ENCODE measurements at regions not wholly inside any gene's neighbourhood (a gene's known extent, or its start where the extent isn't known, plus 50 kb on each side); places are given as distances from the start of the nearest gene placed in this dataset.

DNA sequence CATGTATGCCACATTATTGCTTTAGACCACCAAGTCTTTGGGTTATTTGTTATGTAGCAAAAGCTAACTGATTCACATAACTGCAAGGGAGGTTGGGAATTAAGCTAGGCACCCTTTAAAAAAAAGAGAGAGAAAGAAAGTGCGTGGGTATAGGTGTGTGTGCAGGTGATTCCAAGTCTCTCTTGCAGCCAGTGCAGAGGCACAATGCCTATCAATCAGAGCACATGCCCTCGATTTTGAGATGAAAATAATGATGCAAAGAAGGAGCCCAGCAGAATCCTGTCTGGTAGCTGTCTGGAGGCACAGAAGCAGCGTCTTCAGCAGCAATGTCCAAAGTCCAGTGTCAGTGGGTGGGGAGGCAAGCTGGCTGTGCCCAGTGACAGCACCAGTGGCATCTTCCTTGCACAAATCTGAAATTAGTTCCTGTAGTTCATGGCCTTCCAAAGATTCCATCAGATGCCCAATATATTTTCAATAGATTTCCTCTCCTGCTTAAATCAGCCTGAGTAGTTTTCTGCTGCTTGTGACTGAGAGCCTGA, 62.4 kb upstream of the TBPL2 start:
- H3K27me3 ChIP-seq (ENCODE audit: insufficient read depth), result no peaks in the 10 kb centered on the region
- H3K4me1 ChIP-seq (ENCODE audit: control insufficient read depth in 1 of 2, insufficient read depth in 2 of 2, low read depth in 1 of 2, low read length in 1 of 2), result no peaks in the 10 kb centered on the region; a peak in 1 of 4 replicates
- H3K9me3 ChIP-seq, result no peaks in the 10 kb centered on the region
- no peaks in the 10 kb centered on the region for H3K36me3 ChIP-seq (replicated peaks in 1 of 2; ENCODE audit: control insufficient read depth in 1 of 2, insufficient read depth in 2 of 2, low read length in 1 of 2)
- no peak overlapping the region for H2AFZ ChIP-seq (ENCODE audit: low read depth)
- H3F3A ChIP-seq (replicated peaks; ENCODE audit: insufficient read depth), result no peaks in the 10 kb centered on the region
- TF ChIP-seq, protein P1, sequence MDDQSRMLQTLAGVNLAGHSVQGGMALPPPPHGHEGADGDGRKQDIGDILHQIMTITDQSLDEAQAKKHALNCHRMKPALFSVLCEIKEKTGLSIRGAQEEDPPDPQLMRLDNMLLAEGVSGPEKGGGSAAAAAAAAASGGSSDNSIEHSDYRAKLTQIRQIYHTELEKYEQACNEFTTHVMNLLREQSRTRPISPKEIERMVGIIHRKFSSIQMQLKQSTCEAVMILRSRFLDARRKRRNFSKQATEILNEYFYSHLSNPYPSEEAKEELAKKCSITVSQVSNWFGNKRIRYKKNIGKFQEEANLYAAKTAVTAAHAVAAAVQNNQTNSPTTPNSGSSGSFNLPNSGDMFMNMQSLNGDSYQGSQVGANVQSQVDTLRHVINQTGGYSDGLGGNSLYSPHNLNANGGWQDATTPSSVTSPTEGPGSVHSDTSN (IDR thresholded peaks at IDR 0.05), result no peak
- no peak for TF ChIP-seq ELF1 (IDR thresholded peaks at IDR 0.05)
- no peak for TF ChIP-seq FOXM1 (IDR thresholded peaks at IDR 0.05; ENCODE audit: low read depth)
- no peak for TF ChIP-seq NRF1 (IDR thresholded peaks at IDR 0.05; ENCODE audit: low read depth, low read length)
- TF ChIP-seq RXRA (IDR thresholded peaks at IDR 0.05; ENCODE audit: borderline replicate concordance, low read depth), result no peak
- TF ChIP-seq, protein P2, sequence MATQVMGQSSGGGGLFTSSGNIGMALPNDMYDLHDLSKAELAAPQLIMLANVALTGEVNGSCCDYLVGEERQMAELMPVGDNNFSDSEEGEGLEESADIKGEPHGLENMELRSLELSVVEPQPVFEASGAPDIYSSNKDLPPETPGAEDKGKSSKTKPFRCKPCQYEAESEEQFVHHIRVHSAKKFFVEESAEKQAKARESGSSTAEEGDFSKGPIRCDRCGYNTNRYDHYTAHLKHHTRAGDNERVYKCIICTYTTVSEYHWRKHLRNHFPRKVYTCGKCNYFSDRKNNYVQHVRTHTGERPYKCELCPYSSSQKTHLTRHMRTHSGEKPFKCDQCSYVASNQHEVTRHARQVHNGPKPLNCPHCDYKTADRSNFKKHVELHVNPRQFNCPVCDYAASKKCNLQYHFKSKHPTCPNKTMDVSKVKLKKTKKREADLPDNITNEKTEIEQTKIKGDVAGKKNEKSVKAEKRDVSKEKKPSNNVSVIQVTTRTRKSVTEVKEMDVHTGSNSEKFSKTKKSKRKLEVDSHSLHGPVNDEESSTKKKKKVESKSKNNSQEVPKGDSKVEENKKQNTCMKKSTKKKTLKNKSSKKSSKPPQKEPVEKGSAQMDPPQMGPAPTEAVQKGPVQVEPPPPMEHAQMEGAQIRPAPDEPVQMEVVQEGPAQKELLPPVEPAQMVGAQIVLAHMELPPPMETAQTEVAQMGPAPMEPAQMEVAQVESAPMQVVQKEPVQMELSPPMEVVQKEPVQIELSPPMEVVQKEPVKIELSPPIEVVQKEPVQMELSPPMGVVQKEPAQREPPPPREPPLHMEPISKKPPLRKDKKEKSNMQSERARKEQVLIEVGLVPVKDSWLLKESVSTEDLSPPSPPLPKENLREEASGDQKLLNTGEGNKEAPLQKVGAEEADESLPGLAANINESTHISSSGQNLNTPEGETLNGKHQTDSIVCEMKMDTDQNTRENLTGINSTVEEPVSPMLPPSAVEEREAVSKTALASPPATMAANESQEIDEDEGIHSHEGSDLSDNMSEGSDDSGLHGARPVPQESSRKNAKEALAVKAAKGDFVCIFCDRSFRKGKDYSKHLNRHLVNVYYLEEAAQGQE (IDR thresholded peaks at IDR 0.05; ENCODE audit: low read depth, low read length), result no peak
- TF ChIP-seq, protein P3, sequence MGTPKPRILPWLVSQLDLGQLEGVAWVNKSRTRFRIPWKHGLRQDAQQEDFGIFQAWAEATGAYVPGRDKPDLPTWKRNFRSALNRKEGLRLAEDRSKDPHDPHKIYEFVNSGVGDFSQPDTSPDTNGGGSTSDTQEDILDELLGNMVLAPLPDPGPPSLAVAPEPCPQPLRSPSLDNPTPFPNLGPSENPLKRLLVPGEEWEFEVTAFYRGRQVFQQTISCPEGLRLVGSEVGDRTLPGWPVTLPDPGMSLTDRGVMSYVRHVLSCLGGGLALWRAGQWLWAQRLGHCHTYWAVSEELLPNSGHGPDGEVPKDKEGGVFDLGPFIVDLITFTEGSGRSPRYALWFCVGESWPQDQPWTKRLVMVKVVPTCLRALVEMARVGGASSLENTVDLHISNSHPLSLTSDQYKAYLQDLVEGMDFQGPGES (IDR thresholded peaks at IDR 0.05; ENCODE audit: low read depth, low read length), result no peak
- TF ChIP-seq RFX5 (IDR thresholded peaks at IDR 0.05; ENCODE audit: low read length), result no peak
- TF ChIP-seq, protein P4, sequence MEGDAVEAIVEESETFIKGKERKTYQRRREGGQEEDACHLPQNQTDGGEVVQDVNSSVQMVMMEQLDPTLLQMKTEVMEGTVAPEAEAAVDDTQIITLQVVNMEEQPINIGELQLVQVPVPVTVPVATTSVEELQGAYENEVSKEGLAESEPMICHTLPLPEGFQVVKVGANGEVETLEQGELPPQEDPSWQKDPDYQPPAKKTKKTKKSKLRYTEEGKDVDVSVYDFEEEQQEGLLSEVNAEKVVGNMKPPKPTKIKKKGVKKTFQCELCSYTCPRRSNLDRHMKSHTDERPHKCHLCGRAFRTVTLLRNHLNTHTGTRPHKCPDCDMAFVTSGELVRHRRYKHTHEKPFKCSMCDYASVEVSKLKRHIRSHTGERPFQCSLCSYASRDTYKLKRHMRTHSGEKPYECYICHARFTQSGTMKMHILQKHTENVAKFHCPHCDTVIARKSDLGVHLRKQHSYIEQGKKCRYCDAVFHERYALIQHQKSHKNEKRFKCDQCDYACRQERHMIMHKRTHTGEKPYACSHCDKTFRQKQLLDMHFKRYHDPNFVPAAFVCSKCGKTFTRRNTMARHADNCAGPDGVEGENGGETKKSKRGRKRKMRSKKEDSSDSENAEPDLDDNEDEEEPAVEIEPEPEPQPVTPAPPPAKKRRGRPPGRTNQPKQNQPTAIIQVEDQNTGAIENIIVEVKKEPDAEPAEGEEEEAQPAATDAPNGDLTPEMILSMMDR (IDR thresholded peaks at IDR 0.05), result no peak
- TF ChIP-seq, protein P5, sequence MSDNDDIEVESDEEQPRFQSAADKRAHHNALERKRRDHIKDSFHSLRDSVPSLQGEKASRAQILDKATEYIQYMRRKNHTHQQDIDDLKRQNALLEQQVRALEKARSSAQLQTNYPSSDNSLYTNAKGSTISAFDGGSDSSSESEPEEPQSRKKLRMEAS (IDR thresholded peaks at IDR 0.05; ENCODE audit: low read depth), result no peak
- no peak for TF ChIP-seq EP300 (IDR thresholded peaks at IDR 0.05; ENCODE audit: borderline replicate concordance in 1 of 2, low read depth in 1 of 2, low read length in 1 of 2)
- TF ChIP-seq TEAD4 (IDR thresholded peaks at IDR 0.05; ENCODE audit: borderline replicate concordance, insufficient read depth), result no peak
- no peak for TF ChIP-seq MXI1 (IDR thresholded peaks at IDR 0.05; ENCODE audit: low read depth, low read length)
- TF ChIP-seq, protein P6, sequence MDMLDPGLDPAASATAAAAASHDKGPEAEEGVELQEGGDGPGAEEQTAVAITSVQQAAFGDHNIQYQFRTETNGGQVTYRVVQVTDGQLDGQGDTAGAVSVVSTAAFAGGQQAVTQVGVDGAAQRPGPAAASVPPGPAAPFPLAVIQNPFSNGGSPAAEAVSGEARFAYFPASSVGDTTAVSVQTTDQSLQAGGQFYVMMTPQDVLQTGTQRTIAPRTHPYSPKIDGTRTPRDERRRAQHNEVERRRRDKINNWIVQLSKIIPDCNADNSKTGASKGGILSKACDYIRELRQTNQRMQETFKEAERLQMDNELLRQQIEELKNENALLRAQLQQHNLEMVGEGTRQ (IDR thresholded peaks at IDR 0.05; ENCODE audit: borderline replicate concordance, low read depth, low read length), result no peak
- TF ChIP-seq EZH2phosphoT487 (IDR thresholded peaks at IDR 0.05; ENCODE audit: borderline replicate concordance, low read depth), result no peak
- TF ChIP-seq TCF12 (IDR thresholded peaks at IDR 0.05), result no peak
- ChIA-PET CTCF (interaction anchor here (1.3 kb wide), 1 partner anchor 34 kb away, joined by 3 read pairs; no protein-coding TSS in a partner anchor), POLR2A (no interaction called here)
- H3K9ac ChIP-seq, result no peak overlapping the region
- no peak overlapping the region for H3K4me2 ChIP-seq
- WGBS (ENCODE audit: low lambda C conversion rate), result 60% methylated on average over 3 of the region's 3 CpGs
- DNase-seq, result no peak
- H3K27ac ChIP-seq (ENCODE audit: low read depth in 2 of 2, low read length in 1 of 2), result no peak overlapping the region
- no peaks in the 10 kb centered on the region for H4K20me1 ChIP-seq (ENCODE audit: insufficient read depth)
- H3K4me3 ChIP-seq (ENCODE audit: low read depth in 2 of 2, low read length in 1 of 2), result no peak overlapping the region
- no peaks in the 10 kb centered on the region for H3K79me2 ChIP-seq (ENCODE audit: insufficient read depth)
- no peaks in the 10 kb centered on the region for H3K9me2 ChIP-seq

All from SK-N-SH (cell line).